ENCODE measurements at regions not wholly inside any gene's neighbourhood (a gene's known extent, or its start where the extent isn't known, plus 50 kb on each side); places are given as distances from the start of the nearest gene placed in this dataset.

DNA sequence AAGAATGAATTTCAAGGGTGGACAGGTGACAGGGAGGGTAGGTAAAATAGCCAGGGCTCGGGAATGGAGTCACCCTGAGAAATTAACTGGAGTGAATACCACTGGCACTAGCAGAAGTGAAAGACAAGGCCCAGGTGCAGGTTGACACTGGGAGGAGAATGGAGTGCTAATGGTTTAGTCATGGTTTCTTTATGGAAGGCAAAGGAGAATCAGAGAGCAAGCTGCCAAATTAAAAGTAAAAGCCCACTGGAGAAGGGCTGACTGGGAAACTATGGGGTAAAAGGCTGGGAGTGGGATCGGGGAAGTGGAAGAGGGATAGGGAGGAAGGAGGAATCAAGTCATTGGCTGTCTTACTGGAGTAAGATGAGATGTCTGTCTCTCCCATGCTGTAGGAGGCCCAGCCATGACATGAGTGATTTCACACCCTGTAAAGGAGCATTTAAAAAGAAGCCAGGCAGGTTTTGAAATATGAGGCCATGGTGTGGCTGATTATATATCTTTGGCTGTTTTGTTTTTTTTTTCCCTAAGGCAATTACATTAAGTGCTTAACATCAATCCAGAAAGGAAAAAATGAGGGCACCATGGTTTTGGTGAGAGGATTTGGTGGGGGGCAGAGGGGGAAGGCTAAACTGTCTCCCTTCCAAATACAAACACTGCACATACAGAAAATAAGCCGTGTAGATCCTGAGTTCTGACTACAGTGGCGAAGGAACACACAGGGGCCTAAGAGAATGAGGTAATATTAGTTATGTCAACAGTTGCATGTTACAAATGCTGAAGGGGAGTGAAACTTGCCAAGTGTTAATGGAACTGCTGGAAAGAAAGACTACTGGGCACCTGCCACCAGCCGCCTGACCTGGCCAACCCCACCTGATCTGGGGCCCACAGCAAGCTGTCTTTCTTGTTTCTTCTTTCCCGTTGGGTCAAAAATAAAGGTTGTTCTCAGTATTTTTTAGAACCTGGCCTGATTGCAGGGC, 183.5 kb upstream of the TSC22D1 start (continued):
- TF ChIP-seq, protein P1, sequence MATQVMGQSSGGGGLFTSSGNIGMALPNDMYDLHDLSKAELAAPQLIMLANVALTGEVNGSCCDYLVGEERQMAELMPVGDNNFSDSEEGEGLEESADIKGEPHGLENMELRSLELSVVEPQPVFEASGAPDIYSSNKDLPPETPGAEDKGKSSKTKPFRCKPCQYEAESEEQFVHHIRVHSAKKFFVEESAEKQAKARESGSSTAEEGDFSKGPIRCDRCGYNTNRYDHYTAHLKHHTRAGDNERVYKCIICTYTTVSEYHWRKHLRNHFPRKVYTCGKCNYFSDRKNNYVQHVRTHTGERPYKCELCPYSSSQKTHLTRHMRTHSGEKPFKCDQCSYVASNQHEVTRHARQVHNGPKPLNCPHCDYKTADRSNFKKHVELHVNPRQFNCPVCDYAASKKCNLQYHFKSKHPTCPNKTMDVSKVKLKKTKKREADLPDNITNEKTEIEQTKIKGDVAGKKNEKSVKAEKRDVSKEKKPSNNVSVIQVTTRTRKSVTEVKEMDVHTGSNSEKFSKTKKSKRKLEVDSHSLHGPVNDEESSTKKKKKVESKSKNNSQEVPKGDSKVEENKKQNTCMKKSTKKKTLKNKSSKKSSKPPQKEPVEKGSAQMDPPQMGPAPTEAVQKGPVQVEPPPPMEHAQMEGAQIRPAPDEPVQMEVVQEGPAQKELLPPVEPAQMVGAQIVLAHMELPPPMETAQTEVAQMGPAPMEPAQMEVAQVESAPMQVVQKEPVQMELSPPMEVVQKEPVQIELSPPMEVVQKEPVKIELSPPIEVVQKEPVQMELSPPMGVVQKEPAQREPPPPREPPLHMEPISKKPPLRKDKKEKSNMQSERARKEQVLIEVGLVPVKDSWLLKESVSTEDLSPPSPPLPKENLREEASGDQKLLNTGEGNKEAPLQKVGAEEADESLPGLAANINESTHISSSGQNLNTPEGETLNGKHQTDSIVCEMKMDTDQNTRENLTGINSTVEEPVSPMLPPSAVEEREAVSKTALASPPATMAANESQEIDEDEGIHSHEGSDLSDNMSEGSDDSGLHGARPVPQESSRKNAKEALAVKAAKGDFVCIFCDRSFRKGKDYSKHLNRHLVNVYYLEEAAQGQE (tag by site-specific recombination; IDR thresholded peaks at IDR 0.05): no peak
- no peak for TF ChIP-seq ZNF211 (tag by site-specific recombination; IDR thresholded peaks at IDR 0.05; ENCODE audit: low read depth)
- no peak for TF ChIP-seq ZBTB7A (tag by site-specific recombination; IDR thresholded peaks at IDR 0.05; ENCODE audit: low read depth)
- no peak for TF ChIP-seq BCL11B (tag by site-specific recombination; IDR thresholded peaks at IDR 0.05; ENCODE audit: low read depth)
- TF ChIP-seq ZNF626 (tag by site-specific recombination; IDR thresholded peaks at IDR 0.05): no peak
- no peak for TF ChIP-seq ZNF223 (tag by site-specific recombination; IDR thresholded peaks at IDR 0.05)
- no peak for TF ChIP-seq ZNF747 (tag by site-specific recombination; IDR thresholded peaks at IDR 0.05)
- 0 out of 2 replicates have a peak, but pooled peaks have one; percentile 4 for TF ChIP-seq ZSCAN23 (tag by site-specific recombination; IDR thresholded peaks at IDR 0.05)
- no peak for TF ChIP-seq YY2 (tag by site-specific recombination; IDR thresholded peaks at IDR 0.05)
- TF ChIP-seq ZNF335 (tag by site-specific recombination; conservative IDR thresholded peaks at IDR 0.05): peak; percentile 46; the same call in 1 of the 2 replicates
- TF ChIP-seq, protein P2, sequence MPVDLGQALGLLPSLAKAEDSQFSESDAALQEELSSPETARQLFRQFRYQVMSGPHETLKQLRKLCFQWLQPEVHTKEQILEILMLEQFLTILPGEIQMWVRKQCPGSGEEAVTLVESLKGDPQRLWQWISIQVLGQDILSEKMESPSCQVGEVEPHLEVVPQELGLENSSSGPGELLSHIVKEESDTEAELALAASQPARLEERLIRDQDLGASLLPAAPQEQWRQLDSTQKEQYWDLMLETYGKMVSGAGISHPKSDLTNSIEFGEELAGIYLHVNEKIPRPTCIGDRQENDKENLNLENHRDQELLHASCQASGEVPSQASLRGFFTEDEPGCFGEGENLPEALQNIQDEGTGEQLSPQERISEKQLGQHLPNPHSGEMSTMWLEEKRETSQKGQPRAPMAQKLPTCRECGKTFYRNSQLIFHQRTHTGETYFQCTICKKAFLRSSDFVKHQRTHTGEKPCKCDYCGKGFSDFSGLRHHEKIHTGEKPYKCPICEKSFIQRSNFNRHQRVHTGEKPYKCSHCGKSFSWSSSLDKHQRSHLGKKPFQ (tag by site-specific recombination; IDR thresholded peaks at IDR 0.05): peak; percentile 67
- TF ChIP-seq ZBTB1 (tag by site-specific recombination; IDR thresholded peaks at IDR 0.05): no peak
- no peak for TF ChIP-seq ZNF621 (tag by site-specific recombination; IDR thresholded peaks at IDR 0.05)
- TF ChIP-seq ZBTB48 (tag by site-specific recombination; IDR thresholded peaks at IDR 0.05): peak; percentile 30; the same call in 1 of the 2 replicates
- no peak for TF ChIP-seq ZNF530 (tag by site-specific recombination; IDR thresholded peaks at IDR 0.05; ENCODE audit: low read depth)
- TF ChIP-seq ZNF248 (tag by site-specific recombination; IDR thresholded peaks at IDR 0.05): no peak
- TF ChIP-seq ZNF274 (IDR thresholded peaks at IDR 0.05; ENCODE audit: low read length): no peak
- TF ChIP-seq ZNF274 (tag by site-specific recombination; IDR thresholded peaks at IDR 0.05; ENCODE audit: borderline replicate concordance): no peak
- TF ChIP-seq ZNF302 (tag by site-specific recombination; IDR thresholded peaks at IDR 0.05; ENCODE audit: low read depth): no peak
- no peak for TF ChIP-seq YY1 (tag by site-specific recombination; IDR thresholded peaks at IDR 0.05)
- TF ChIP-seq SETDB1 (IDR thresholded peaks at IDR 0.05; ENCODE audit: insufficient read length, low read length): no peak
- no peak for TF ChIP-seq ZNF350 (tag by site-specific recombination; IDR thresholded peaks at IDR 0.05)
- TF ChIP-seq GLI2 (tag by site-specific recombination; IDR thresholded peaks at IDR 0.05; ENCODE audit: borderline replicate concordance, low read depth): no peak
- TF ChIP-seq ZNF184 (tag by site-specific recombination; IDR thresholded peaks at IDR 0.05): no peak
- no peak for TF ChIP-seq HOXC10 (CRISPR knock-in tag; IDR thresholded peaks at IDR 0.05)
- no peak for TF ChIP-seq ZNF155 (tag by site-specific recombination; IDR thresholded peaks at IDR 0.05)
- TF ChIP-seq ZNF37A (tag by site-specific recombination; IDR thresholded peaks at IDR 0.05): no peak
- TF ChIP-seq ZNF548 (tag by site-specific recombination; IDR thresholded peaks at IDR 0.05): no peak
- TF ChIP-seq ZFP3 (tag by site-specific recombination; IDR thresholded peaks at IDR 0.05; ENCODE audit: low read depth): no peak
- TF ChIP-seq, protein P3, sequence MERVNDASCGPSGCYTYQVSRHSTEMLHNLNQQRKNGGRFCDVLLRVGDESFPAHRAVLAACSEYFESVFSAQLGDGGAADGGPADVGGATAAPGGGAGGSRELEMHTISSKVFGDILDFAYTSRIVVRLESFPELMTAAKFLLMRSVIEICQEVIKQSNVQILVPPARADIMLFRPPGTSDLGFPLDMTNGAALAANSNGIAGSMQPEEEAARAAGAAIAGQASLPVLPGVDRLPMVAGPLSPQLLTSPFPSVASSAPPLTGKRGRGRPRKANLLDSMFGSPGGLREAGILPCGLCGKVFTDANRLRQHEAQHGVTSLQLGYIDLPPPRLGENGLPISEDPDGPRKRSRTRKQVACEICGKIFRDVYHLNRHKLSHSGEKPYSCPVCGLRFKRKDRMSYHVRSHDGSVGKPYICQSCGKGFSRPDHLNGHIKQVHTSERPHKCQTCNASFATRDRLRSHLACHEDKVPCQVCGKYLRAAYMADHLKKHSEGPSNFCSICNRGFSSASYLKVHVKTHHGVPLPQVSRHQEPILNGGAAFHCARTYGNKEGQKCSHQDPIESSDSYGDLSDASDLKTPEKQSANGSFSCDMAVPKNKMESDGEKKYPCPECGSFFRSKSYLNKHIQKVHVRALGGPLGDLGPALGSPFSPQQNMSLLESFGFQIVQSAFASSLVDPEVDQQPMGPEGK (tag by site-specific recombination; IDR thresholded peaks at IDR 0.05): peak; percentile 79
- TF ChIP-seq BCL11A (tag by site-specific recombination; IDR thresholded peaks at IDR 0.05; ENCODE audit: low read depth): no peak
- no peak for TF ChIP-seq ZNF510 (tag by site-specific recombination; IDR thresholded peaks at IDR 0.05; ENCODE audit: insufficient replicate concordance)
- TF ChIP-seq, protein P4, sequence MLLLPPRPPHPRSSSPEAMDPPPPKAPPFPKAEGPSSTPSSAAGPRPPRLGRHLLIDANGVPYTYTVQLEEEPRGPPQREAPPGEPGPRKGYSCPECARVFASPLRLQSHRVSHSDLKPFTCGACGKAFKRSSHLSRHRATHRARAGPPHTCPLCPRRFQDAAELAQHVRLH (tag by site-specific recombination; IDR thresholded peaks at IDR 0.05): no peak
- no peak; the same call in 1 of the 2 replicates for TF ChIP-seq MZF1 (tag by site-specific recombination; IDR thresholded peaks at IDR 0.05; ENCODE audit: borderline replicate concordance)
